ENCODE measurements at regions not wholly inside any gene's neighbourhood (a gene's known extent, or its start where the extent isn't known, plus 50 kb on each side); places are given as distances from the start of the nearest gene placed in this dataset.

DNA sequence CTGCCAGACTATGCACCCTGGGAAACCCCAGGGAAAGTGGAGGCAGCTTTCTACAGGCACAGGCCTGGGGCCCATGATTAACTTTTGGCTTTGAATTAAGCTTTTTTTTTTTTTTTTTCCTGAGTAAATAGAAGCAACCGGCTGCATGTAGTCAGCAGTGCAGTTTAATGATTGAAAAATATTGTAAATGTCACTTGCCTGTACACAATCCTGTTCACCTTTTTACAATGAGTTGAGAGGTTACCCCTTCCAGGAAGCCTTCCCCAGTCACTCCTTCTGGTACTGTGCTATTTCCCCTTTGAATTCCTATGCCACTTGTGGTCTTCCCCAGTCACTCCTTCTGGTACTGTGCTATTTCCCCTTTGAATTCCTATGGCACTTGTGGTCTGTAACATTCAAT, 475.6 kb downstream of the TDRD15 start:
- Histone ChIP-seq H3K4me1 (ENCODE audit: control insufficient read depth, insufficient read depth, low read length) (no peaks in the 10 kb centered on the region), H3K27ac (ENCODE audit: low read length) (no peak overlapping the region), H3K36me3 (ENCODE audit: control insufficient read depth, insufficient read depth, low read length) (no peaks in the 10 kb centered on the region), H3K27me3 (ENCODE audit: control insufficient read depth, insufficient read depth, low read length) (no peaks in the 10 kb centered on the region), H3K4me3 (ENCODE audit: low read length) (no peak overlapping the region), H3K9me3 (ENCODE audit: control insufficient read depth, low read depth, low read length) (no peaks in the 10 kb centered on the region)
- WGBS (ENCODE audit: insufficient coverage, low lambda C conversion rate): 0% methylated on average over 1 of the region's 1 CpG
- DNase-seq: no peak

- WGBS (ENCODE audit: insufficient coverage, low lambda C conversion rate): 100% methylated on average over 1 of the region's 2 CpGs
- H3K27me3 ChIP-seq (ENCODE audit: control insufficient read depth, insufficient read depth, low read length): no peaks in the 10 kb centered on the region
- DNase-seq: no peak
- H3K9me3 ChIP-seq (ENCODE audit: control insufficient read depth, low read depth, low read length): no peaks in the 10 kb centered on the region
- no peaks in the 10 kb centered on the region for H3K36me3 ChIP-seq (ENCODE audit: control insufficient read depth, insufficient read depth, low read length)
- no peak overlapping the region for H3K27ac ChIP-seq (ENCODE audit: low read length)
- no peak overlapping the region for H3K4me3 ChIP-seq (ENCODE audit: low read length)
- H3K4me1 ChIP-seq (ENCODE audit: control insufficient read depth, insufficient read depth, low read length): no peaks in the 10 kb centered on the region
Measured at GRCh38 chr2:21602789-21603188, 479.0 kb downstream of the TDRD15 start.

DNA sequence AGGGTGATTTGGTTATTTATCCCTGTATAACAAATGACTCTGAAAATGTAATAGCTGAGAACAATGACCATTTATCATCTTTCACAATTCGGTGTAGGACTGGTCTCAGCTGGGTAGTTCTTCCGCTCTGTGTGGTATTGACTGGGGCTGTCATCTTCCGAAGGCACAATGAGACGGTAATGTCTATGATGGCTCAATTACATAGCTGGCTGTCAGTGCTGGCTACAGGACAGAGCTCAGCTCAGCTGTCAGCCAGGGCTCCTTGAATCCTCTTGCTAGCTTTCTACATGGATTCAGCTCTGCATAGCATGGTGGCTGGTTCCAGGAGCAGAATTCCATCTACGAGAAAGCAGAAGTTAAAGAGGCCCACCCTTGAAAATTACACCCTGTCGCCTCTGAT, 483.8 kb downstream of the TDRD15 start:
- H3K9me3 ChIP-seq (ENCODE audit: control insufficient read depth, low read depth, low read length): no peaks in the 10 kb centered on the region
- H3K4me1 ChIP-seq (ENCODE audit: control insufficient read depth, insufficient read depth, low read length): no peaks in the 10 kb centered on the region
- no peak overlapping the region for H3K27ac ChIP-seq (ENCODE audit: low read length)
- H3K36me3 ChIP-seq (ENCODE audit: control insufficient read depth, insufficient read depth, low read length): no peaks in the 10 kb centered on the region
- H3K27me3 ChIP-seq (ENCODE audit: control insufficient read depth, insufficient read depth, low read length): no peaks in the 10 kb centered on the region
- WGBS (ENCODE audit: insufficient coverage, low lambda C conversion rate): no CpG with 5 or more reads among the region's 6 CpGs
- no peak for DNase-seq
- H3K4me3 ChIP-seq (ENCODE audit: low read length): no peak overlapping the region

GRCh38 chr2:21610304-21610703, 486.5 kb downstream of the TDRD15 start:
- Histone ChIP-seq H3K36me3 (ENCODE audit: control insufficient read depth, insufficient read depth, low read length) (no peaks in the 10 kb centered on the region), H3K4me1 (ENCODE audit: control insufficient read depth, insufficient read depth, low read length) (no peaks in the 10 kb centered on the region), H3K4me3 (ENCODE audit: low read length) (no peak overlapping the region), H3K27ac (ENCODE audit: low read length) (no peak overlapping the region), H3K27me3 (ENCODE audit: control insufficient read depth, insufficient read depth, low read length) (no peaks in the 10 kb centered on the region), H3K9me3 (ENCODE audit: control insufficient read depth, low read depth, low read length) (no peaks in the 10 kb centered on the region)
- WGBS (ENCODE audit: insufficient coverage, low lambda C conversion rate): 92% methylated on average over 2 of the region's 3 CpGs
- no peak for DNase-seq

- no peaks in the 10 kb centered on the region for H3K9me3 ChIP-seq (ENCODE audit: control insufficient read depth, low read depth, low read length)
- no CpG with 5 or more reads among the region's 5 CpGs for WGBS (ENCODE audit: insufficient coverage, low lambda C conversion rate)
Measured at GRCh38 chr2:21617885-21618434, 494.2 kb downstream of the TDRD15 start.

GRCh38 chr2:21620771-21621170, 497.0 kb downstream of the TDRD15 start:
- Histone ChIP-seq H3K4me3 (ENCODE audit: low read length) (no peak overlapping the region), H3K27ac (ENCODE audit: low read length) (no peak overlapping the region), H3K27me3 (ENCODE audit: control insufficient read depth, insufficient read depth, low read length) (no peaks in the 10 kb centered on the region), H3K4me1 (ENCODE audit: control insufficient read depth, insufficient read depth, low read length) (no peaks in the 10 kb centered on the region), H3K36me3 (ENCODE audit: control insufficient read depth, insufficient read depth, low read length) (no peaks in the 10 kb centered on the region), H3K9me3 (ENCODE audit: control insufficient read depth, low read depth, low read length) (no peaks in the 10 kb centered on the region)
- WGBS (ENCODE audit: insufficient coverage, low lambda C conversion rate): no CpG with 5 or more reads among the region's 5 CpGs
- no peak for DNase-seq

More at GRCh38 chr2:21617885-21618434, 494.2 kb downstream of the TDRD15 start:
- Histone ChIP-seq H3K27ac (ENCODE audit: low read length) (no peak overlapping the region), H3K36me3 (ENCODE audit: control insufficient read depth, insufficient read depth, low read length) (no peaks in the 10 kb centered on the region), H3K27me3 (ENCODE audit: control insufficient read depth, insufficient read depth, low read length) (no peaks in the 10 kb centered on the region), H3K4me1 (ENCODE audit: control insufficient read depth, insufficient read depth, low read length) (no peaks in the 10 kb centered on the region), H3K4me3 (ENCODE audit: low read length) (no peak overlapping the region)
- DNase-seq: no peak

DNA sequence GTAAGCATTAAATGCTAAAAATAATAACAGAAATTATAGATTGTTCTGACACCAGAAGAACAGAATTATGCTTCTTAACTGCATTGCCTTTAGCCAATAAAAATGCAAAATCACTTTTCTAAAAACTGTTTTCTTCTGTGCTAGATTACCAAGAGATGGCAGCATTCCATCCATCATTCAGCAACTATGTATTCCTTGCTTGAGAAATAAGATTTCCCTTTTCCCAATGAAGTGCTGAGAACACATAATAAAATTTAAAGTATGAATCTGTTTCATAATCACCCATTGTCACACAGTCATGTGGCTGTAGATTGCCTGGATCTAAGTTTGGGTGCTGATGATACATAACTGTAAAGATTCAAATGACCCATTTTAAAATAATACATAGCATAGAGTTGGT, 504.2 kb downstream of the TDRD15 start:
- H3K4me1 ChIP-seq (ENCODE audit: control insufficient read depth, insufficient read depth, low read length): no peaks in the 10 kb centered on the region
- H3K36me3 ChIP-seq (ENCODE audit: control insufficient read depth, insufficient read depth, low read length): no peaks in the 10 kb centered on the region
- no peaks in the 10 kb centered on the region for H3K27me3 ChIP-seq (ENCODE audit: control insufficient read depth, insufficient read depth, low read length)
- DNase-seq: no peak
- no peaks in the 10 kb centered on the region for H3K9me3 ChIP-seq (ENCODE audit: control insufficient read depth, low read depth, low read length)
- H3K4me3 ChIP-seq (ENCODE audit: low read length): no peak overlapping the region
- H3K27ac ChIP-seq (ENCODE audit: low read length): no peak overlapping the region

DNA sequence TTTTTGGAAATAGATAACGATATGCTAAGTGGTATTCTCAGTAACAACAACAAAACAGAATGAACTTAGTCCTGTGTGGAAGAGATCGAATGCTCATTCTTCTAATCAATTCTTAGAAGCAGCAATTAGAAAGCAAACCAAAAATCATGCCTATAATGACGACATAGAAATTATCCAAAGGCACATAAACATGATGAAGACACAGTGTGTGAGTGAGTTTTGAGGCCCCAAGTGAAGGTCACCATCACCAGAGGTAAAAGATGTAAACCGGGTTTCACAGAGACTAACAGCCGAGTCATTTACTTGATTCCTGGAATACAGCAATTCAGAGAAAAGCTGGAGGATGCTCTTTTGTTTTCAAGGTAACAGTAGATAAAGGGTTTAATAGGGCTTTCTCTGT, 509.2 kb downstream of the TDRD15 start:
- 88% methylated on average over 2 of the region's 5 CpGs for WGBS (ENCODE audit: insufficient coverage, low lambda C conversion rate)
- no peak overlapping the region for H3K27ac ChIP-seq (ENCODE audit: low read length)
- no peak overlapping the region for H3K4me3 ChIP-seq (ENCODE audit: low read length)
- no peak for DNase-seq
- H3K4me1 ChIP-seq (ENCODE audit: control insufficient read depth, insufficient read depth, low read length): no peaks in the 10 kb centered on the region
- no peaks in the 10 kb centered on the region for H3K27me3 ChIP-seq (ENCODE audit: control insufficient read depth, insufficient read depth, low read length)
- no peaks in the 10 kb centered on the region for H3K9me3 ChIP-seq (ENCODE audit: control insufficient read depth, low read depth, low read length)
- no peaks in the 10 kb centered on the region for H3K36me3 ChIP-seq (ENCODE audit: control insufficient read depth, insufficient read depth, low read length)

- Histone ChIP-seq H3K36me3 (ENCODE audit: control insufficient read depth, insufficient read depth, low read length) (no peaks in the 10 kb centered on the region), H3K4me1 (ENCODE audit: control insufficient read depth, insufficient read depth, low read length) (no peaks in the 10 kb centered on the region), H3K27ac (ENCODE audit: low read length) (no peak overlapping the region), H3K9me3 (ENCODE audit: control insufficient read depth, low read depth, low read length) (no peaks in the 10 kb centered on the region), H3K27me3 (ENCODE audit: control insufficient read depth, insufficient read depth, low read length) (no peaks in the 10 kb centered on the region), H3K4me3 (ENCODE audit: low read length) (no peak overlapping the region)
- no peak for DNase-seq
- no CpG with 5 or more reads among the region's 6 CpGs for WGBS (ENCODE audit: insufficient coverage, low lambda C conversion rate)
Measured at GRCh38 chr2:21633466-21633865, 509.7 kb downstream of the TDRD15 start.

GRCh38 chr2:21633911-21634310, 510.1 kb downstream of the TDRD15 start:
- no peaks in the 10 kb centered on the region for H3K27me3 ChIP-seq (ENCODE audit: control insufficient read depth, insufficient read depth, low read length)
- no peaks in the 10 kb centered on the region for H3K36me3 ChIP-seq (ENCODE audit: control insufficient read depth, insufficient read depth, low read length)
- no peak overlapping the region for H3K4me3 ChIP-seq (ENCODE audit: low read length)
- H3K4me1 ChIP-seq (ENCODE audit: control insufficient read depth, insufficient read depth, low read length): no peaks in the 10 kb centered on the region
- WGBS (ENCODE audit: insufficient coverage, low lambda C conversion rate): 100% methylated on average over 1 of the region's 7 CpGs
- no peaks in the 10 kb centered on the region for H3K9me3 ChIP-seq (ENCODE audit: control insufficient read depth, low read depth, low read length)
- no peak overlapping the region for H3K27ac ChIP-seq (ENCODE audit: low read length)
- DNase-seq: no peak

- Histone ChIP-seq H3K4me1 (ENCODE audit: control insufficient read depth, insufficient read depth, low read length) (no peaks in the 10 kb centered on the region), H3K4me3 (ENCODE audit: low read length) (no peak overlapping the region), H3K36me3 (ENCODE audit: control insufficient read depth, insufficient read depth, low read length) (no peaks in the 10 kb centered on the region), H3K27ac (ENCODE audit: low read length) (no peak overlapping the region), H3K27me3 (ENCODE audit: control insufficient read depth, insufficient read depth, low read length) (no peaks in the 10 kb centered on the region), H3K9me3 (ENCODE audit: control insufficient read depth, low read depth, low read length) (no peaks in the 10 kb centered on the region)
- whole genome bisulfite sequencing (ENCODE audit: insufficient coverage, low lambda C conversion rate): 89% methylated on average over 1 of the region's 2 CpGs
- DNase-seq: no peak
Measured at GRCh38 chr2:21640046-21640445, 516.3 kb downstream of the TDRD15 start.
